B cell (primary cell): ENCODE measurements at regions not wholly inside any gene's neighbourhood (a gene's known extent, or its start where the extent isn't known, plus 50 kb on each side); places are given as distances from the start of the nearest gene placed in this dataset.

Experiments
- ATAC-seq: fragments of 200-7000 bp; cut with Tn5 transposase; one replicate; pipeline ENCODE4 v1.10.0; 2021; ENCODE audit warnings: low read depth, mild to moderate bottlenecking, moderate number of reproducible peaks, moderate library complexity
- CTCF ChIA-PET: fragments of 350-600 bp; sonication (Branson Sonifier 250); formaldehyde crosslinking; loops from one replicate; lab custom pipeline; 2021; ENCODE audit warnings: antibody characterized with exemption, inconsistent platforms; lab: Charles Lee
- POLR2A ChIA-PET: fragments of 350-600 bp; sonication (Branson Sonifier 250); formaldehyde crosslinking; loops from one replicate; lab custom pipeline; 2021; ENCODE audit warnings: antibody characterized with exemption; lab: Charles Lee
- DNase-seq: peaks from one replicate; pipeline ENCODE4 v3.0.0; 2013
- H2AFZ ChIP-seq: 2 replicates; pipeline ENCODE4 v1.6.1; 2012; ENCODE audit warnings: mild to moderate bottlenecking, low read depth, low read length; ENCODE audit not compliant: insufficient read depth, poor library complexity, severe bottlenecking
- H3K27ac ChIP-seq, 2 donors: 1 replicate in 1 of 2; 2 replicates in 1 of 2; pipeline ENCODE4 v1.5.1; 2012 to 2013; ENCODE audit warnings: low read length in 2 of 2, mild to moderate bottlenecking in 2 of 2, moderate library complexity in 1 of 2
- H3K27me3 ChIP-seq, 4 experiments: fragments of 200-600 bp in 1 of 4; sonication (generic) in 1 of 4; replicated peaks in 1 of 4; 1 replicate in 2 of 4; 2 replicates in 2 of 4; pipeline versions ENCODE4 v1.6.1 to v1.7.0; 2013 to 2016; ENCODE audit warnings: low read length in 3 of 4, mild to moderate bottlenecking in 2 of 4, mixed read lengths in 1 of 4, moderate library complexity in 1 of 4; ENCODE audit not compliant: insufficient read depth in 4 of 4, control insufficient read depth in 3 of 4; ENCODE audit errors: control extremely low read depth in 1 of 4
- H3K36me3 ChIP-seq, 2 experiments: replicated peaks in 1 of 2; 1 replicate in 1 of 2; 2 replicates in 1 of 2; pipeline versions ENCODE4 v1.6.1 to v1.7.1; 2013; ENCODE audit warnings: low read length in 1 of 2; ENCODE audit not compliant: insufficient read depth in 2 of 2, control insufficient read depth in 1 of 2; ENCODE audit errors: control extremely low read depth in 1 of 2, extremely low read depth in 1 of 2
- H3K4me1 ChIP-seq, 2 donors: fragments of 200-600 bp in 1 of 2; sonication (generic) in 1 of 2; 1 replicate in 1 of 2; 2 replicates in 1 of 2; pipeline versions ENCODE4 v1.5.1 to v1.6.1; 2013 to 2017; ENCODE audit warnings: low read length in 2 of 2; ENCODE audit not compliant: control insufficient read depth in 2 of 2, insufficient read depth in 2 of 2
- H3K4me2 ChIP-seq: replicated peaks from 2 replicates; pipeline ENCODE3; 2012; ENCODE audit warnings: mild to moderate bottlenecking, low read depth, low read length; ENCODE audit not compliant: poor library complexity, severe bottlenecking
- H3K4me3 ChIP-seq, 5 experiments: fragments of 200-600 bp in 1 of 5; sonication (generic) in 1 of 5; 1 replicate in 3 of 5; 2 replicates in 2 of 5; pipeline versions ENCODE4 v1.5.1 to v1.7.0; 2011 to 2016; ENCODE audit warnings: low read length in 4 of 5, mild to moderate bottlenecking in 4 of 5, low read depth in 2 of 5, control low read depth in 1 of 5, moderate library complexity in 1 of 5; ENCODE audit not compliant: insufficient read depth in 1 of 5; ENCODE audit errors: control extremely low read depth in 1 of 5, extremely low read depth in 1 of 5
- H3K79me2 ChIP-seq: fragments of 200-600 bp; sonication (generic); one replicate; pipeline ENCODE4 v1.6.0; 2016; ENCODE audit warnings: low read length; ENCODE audit not compliant: control insufficient read depth, insufficient read depth
- H3K9ac ChIP-seq: fragments of 200-600 bp; sonication (generic); 2 replicates; pipeline ENCODE4 v1.6.1; 2017; ENCODE audit warnings: mild to moderate bottlenecking, low read length, moderate library complexity
- H3K9me3 ChIP-seq, 3 donors: one replicate each; pipeline versions ENCODE4 v1.6.1 to v1.7.1; 2013; ENCODE audit warnings: low read length in 2 of 3; ENCODE audit not compliant: control insufficient read depth in 2 of 3, insufficient read depth in 1 of 3; ENCODE audit errors: control extremely low read depth in 1 of 3
- H4K20me1 ChIP-seq: 2 replicates; pipeline ENCODE4 v1.6.0; 2012; ENCODE audit warnings: mild to moderate bottlenecking, low read length; ENCODE audit not compliant: insufficient read depth, control insufficient read depth, poor library complexity, severe bottlenecking
- H3K27ac Mint-ChIP-seq: one replicate; pipeline ENCODE4 v1.8.0; 2021; ENCODE audit warnings: mixed read lengths
- H3K27me3 Mint-ChIP-seq: one replicate; pipeline ENCODE4 v1.8.0; 2021; ENCODE audit warnings: mixed read lengths
- H3K4me1 Mint-ChIP-seq: one replicate; pipeline ENCODE4 v1.8.0; 2021; ENCODE audit warnings: mixed read lengths
- H3K4me3 Mint-ChIP-seq: one replicate; pipeline ENCODE4 v1.8.0; 2021; ENCODE audit warnings: mixed read lengths
- H3K9me3 Mint-ChIP-seq: one replicate; pipeline ENCODE4 v1.8.0; 2022; ENCODE audit warnings: mixed read lengths; ENCODE audit not compliant: insufficient read depth
- CTCF ChIP-seq: fragments of 200-600 bp; IDR thresholded peaks from one replicate; pipeline ENCODE4 v1.8.0; 2022; ENCODE audit warnings: antibody characterized with exemption, mild to moderate bottlenecking
- EZH2 ChIP-seq: IDR thresholded peaks from 2 replicates; pipeline ENCODE4 v1.6.1; 2012; ENCODE audit warnings: borderline replicate concordance, low read depth, mild to moderate bottlenecking, moderate library complexity, low read length; ENCODE audit not compliant: insufficient read depth, poor library complexity, severe bottlenecking
- WGBS: methylation state at CpG from one replicate; pipeline ENCODE4 v1.1.5; 2013; ENCODE audit warnings: missing lambda C conversion rate; ENCODE audit not compliant: insufficient coverage; 5-methylcytosine and 5-hydroxymethylcytosine counted together
- intact Hi-C: fragments of 100-400 bp; cut with micrococcal nuclease; formaldehyde crosslinking; loops from one replicate; pipeline ENCODE4 v1.10.0; 2022

- WGBS: 57% methylated on average over 4 of the region's 5 CpGs
- H3K27me3 ChIP-seq: peaks cover 0 to 3% (median 0%) of the 10 kb centered on the region in 4 experiments
- no peak overlapping the region for H3K27ac ChIP-seq
- H3K36me3 ChIP-seq: no peaks in the 10 kb centered on the region
- no peaks in the 10 kb centered on the region for H3K79me2 ChIP-seq
- no peak overlapping the region for H3K4me3 ChIP-seq
- TF ChIP-seq EZH2: no peak
- TF ChIP-seq CTCF: no peak
- no peak for ATAC-seq
- no peaks in the 10 kb centered on the region for H3K4me1 ChIP-seq
- ChIA-PET CTCF (interaction anchor here (0.8 kb wide), 1 partner anchor 9 kb away, joined by 3 read pairs; no protein-coding TSS in a partner anchor), POLR2A (interaction anchor here (0.7 kb wide), 1 partner anchor 31 kb away, joined by 3 read pairs; no protein-coding TSS in a partner anchor)
- H3K4me2 ChIP-seq: no peak overlapping the region
- H2AFZ ChIP-seq: no peak overlapping the region
- no peaks in the 10 kb centered on the region for H3K4me1 Mint-ChIP-seq
- no peak overlapping the region for H3K27ac Mint-ChIP-seq
- peaks cover 0 to 5% (median 0%) of the 10 kb centered on the region in 3 donors for H3K9me3 ChIP-seq
- H3K9me3 Mint-ChIP-seq: peaks cover 2% of the 10 kb centered on the region
- no peak for DNase-seq
- peaks cover 40% of the 10 kb centered on the region for H3K27me3 Mint-ChIP-seq
- no peak overlapping the region for H3K4me3 Mint-ChIP-seq
- H3K9ac ChIP-seq: no peak overlapping the region
- intact Hi-C loops: no loop called here
- H4K20me1 ChIP-seq: no peaks in the 10 kb centered on the region
These were observed 53.1 kb upstream of the CYSLTR2 start for GRCh38 chr13:48600374-48601364.
